NCI-H748 (cell line): ENCODE measurements at regions not wholly inside any gene's neighbourhood (a gene's known extent, or its start where the extent isn't known, plus 50 kb on each side); places are given as distances from the start of the nearest gene placed in this dataset.
A peak's percentile ranks its signal among the peaks of the same experiment; 100 is the strongest.

Experiments used
- DNase-seq: peaks from one replicate; lab custom pipeline; 2025; ENCODE audit not compliant: unreplicated experiment; lab: John Stamatoyannopoulos, UW

DNA sequence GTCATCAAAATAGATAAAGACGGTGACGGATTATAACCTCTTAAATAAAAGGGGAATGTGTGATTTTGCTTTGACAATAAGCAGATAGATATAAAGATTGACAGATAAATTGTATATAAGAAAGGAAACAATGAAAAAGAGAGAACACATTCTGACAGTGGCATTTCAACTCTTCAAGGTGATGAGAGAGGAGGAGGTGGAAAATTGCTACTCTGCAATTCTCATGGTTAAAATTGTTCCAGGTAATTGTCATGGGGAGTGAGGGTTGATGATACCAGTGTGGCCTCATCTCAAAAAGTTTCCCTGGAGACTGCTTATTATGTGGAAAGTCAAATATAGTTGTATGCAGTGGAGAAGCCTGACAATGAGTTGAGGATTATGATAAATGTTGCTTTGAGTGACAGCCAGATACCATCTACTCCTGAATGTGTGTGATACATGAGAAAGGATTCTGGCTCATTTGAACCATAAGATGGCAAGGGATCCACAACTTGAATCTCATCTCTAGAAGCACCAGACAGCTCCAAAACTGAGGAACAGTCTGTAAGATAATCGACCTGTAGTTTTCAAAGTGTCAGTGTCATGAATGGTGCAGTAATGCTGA is 1290.6 kb upstream of the CDH8 start:
- DNase-seq, result no peak

DNA sequence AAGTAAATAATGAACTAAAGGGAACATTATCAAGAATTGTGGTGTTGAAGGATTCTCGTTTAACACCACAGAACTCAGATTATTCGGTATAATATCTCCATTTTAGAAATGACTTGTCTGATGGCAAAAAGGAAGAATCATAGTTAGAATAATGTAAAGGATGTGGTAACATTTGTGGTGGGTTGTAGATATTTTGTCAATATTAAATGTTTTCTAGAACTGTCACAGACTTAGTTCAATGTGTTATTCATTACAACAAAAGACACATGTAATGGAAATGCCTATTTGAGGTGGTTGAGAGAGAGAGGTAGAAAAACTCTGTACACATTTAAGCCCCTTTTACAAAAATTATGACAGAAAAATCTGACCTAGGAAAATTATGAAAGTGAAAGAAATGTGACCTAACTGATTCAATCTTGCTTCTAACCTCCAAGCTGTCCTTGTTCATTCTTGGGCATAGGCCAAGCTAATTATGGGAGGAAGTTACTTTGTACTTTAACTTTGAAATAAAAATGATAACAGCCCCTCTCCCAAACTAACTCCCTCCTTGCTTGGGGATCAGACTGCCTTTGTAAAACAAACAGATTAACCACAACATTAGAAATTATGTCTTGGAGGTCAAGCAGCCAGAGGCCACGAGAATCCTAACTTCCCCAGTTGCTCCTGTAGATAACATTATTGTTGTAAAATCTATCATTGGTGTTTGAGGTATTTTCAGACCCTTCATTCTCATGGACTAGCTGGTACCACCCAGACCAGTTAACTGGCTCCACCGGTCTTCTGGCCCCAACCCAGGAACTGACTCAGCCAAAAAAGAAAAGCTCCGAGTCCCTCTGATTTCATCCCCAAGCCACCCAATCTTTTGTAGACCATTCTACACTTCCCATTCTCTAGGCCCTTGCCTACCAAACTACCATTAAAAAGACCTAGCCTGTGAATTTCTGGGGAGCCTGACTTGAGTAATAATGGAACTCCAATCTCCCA is 1287.8 kb upstream of the CDH8 start:
- DNase-seq, result no peak

DNA sequence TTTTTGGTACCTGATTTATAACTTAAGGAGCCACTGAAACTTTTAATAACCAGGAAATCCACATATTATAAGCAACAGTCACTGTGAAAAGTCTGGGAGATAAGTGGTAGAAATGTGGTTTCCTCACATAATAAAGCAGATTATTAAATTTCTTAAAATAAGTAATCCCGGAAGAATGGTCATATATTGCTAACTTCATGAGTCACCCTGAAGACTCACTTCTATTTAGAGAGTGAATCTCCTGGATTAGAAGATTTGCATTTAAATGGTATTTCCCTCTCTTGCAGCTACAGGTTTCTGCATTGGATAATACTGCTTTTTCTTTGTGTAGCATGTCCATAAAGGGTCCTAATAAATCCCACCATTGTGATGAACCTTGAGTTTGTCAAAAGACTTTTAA is 1286.8 kb upstream of the CDH8 start:
- DNase-seq, result no peak

DNA sequence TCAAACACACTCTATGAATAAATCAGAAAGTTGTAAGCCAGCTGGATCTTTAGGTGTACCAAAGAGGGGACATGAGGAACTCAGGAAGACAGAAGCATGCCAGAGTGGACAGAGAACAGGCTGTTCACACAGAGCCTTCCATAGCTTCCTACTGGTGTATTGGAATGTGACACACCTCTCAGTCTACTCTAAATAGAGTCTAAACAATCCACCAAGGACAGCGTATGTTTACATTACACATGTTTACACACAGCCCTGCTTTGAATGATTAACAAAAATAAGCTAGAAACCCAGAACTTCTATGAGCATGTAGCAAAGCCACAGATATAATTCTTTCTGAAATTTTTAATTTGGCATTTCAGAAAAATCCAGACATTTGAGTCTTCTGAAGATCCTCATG is 1279.0 kb upstream of the CDH8 start:
- DNase-seq, result no peak

DNA sequence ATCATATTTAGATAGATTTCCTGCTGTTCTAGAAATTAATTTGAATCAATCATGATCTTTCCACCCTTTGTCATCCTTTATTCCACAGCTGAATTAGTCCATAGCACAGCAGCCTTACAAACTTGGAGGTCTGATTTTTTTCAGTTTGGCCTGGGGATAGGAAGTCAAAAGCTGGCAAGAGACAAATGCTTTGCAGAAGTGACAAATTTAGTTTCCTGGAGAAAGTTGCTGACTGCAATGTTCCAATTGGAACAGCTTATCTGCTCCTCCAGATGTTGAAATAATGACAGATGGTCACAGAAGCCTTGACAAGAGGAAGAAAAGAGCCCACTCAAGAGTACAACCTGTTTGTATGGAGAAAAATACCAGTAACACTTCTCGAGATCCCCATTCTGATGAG is 1276.1 kb upstream of the CDH8 start:
- DNase-seq, result no peak

DNA sequence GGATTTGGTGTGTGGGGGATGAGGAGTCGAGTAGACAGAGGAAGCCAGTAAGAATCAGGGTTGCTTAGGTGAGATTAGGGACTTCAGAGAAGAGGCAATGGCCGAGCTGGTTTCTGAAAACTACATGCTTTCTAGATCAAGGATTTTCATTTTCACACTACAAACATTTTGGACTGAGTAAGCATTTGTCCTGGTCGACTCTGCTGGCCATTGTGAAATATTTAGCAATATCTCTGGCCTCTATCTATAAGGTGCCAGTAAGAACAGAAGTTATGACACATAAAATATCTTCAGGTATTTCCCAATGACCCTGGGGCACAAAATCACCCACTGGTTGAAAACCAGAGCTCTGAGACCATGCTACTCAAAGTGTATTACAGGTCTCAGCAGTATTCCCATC is 1275.1 kb upstream of the CDH8 start:
- DNase-seq, result no peak

DNA sequence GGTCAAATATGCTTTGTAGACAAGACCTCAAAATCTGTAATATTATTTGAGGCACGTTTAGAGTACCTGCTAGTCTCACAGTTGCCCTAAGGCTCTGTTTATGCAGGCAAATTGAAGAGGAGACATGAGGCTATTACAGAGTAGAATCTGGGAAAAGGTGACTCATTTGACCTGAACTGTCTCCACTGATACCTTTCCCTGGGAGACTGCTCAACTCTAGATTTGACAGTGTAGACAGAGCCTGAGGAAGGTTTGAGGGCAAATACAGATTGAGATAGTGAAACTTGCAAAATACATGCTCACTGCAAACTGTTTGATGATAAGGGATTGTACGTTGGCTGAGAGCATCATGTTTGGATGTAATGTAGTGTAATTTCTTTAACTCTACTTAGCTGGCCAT is 1266.6 kb upstream of the CDH8 start:
- DNase-seq, result no peak

DNA sequence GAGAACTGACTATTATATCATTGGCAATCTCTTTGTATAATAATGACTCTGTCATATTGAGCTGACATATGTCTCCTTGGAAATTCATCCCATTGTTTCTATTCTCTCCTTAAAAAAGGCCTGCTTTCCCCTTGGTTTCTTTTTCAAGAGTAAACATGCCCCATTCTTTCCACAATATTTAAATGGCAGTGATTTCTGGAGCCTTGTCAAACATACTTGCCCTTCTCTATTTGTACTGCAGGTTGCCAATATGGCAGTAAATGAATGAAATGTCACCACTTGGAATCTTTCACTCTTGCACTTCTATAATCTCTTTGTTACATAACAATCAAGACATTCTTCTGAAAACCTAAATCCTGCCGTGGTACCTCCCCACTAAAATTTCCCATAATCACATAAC is 1265.1 kb upstream of the CDH8 start:
- no peak for DNase-seq

DNA sequence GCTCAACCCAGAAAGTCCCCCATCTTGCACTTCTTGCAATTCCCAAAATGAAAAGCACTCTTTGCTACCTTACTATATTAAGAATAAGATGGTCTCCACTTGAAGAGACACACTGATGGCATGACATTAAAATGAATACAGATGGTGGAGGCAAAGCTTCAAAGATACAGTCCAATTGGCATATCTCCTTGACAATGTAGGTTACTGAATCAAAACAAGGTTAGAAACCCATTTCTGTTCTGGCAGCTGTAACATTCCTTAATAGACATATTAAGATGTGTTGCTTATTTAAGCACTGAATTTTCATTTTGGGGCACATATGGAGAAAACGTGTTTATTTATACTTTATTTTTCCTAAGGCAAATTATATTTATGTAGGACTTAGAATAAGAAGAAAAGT is 1262.8 kb upstream of the CDH8 start:
- no peak for DNase-seq

DNA sequence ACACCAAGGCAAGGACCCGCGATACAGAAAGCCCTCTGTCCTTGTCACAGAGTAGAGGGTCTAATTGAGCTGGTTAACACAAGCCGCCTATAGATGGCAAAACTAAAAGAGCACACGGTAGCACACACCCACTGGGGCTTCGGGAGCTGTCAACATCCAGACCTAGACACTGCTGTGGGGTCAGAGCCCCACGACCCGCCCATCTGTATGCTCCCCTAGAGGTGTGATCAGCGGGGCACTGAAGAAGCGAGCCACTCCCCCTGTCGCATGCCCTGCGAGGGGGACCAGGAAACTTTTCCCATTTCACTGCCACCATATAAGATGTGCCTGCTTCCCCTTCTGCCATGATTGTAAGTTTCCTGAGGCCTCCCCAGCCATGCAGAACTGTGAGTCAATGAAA is 1255.8 kb upstream of the CDH8 start:
- DNase-seq, result no peak

DNA sequence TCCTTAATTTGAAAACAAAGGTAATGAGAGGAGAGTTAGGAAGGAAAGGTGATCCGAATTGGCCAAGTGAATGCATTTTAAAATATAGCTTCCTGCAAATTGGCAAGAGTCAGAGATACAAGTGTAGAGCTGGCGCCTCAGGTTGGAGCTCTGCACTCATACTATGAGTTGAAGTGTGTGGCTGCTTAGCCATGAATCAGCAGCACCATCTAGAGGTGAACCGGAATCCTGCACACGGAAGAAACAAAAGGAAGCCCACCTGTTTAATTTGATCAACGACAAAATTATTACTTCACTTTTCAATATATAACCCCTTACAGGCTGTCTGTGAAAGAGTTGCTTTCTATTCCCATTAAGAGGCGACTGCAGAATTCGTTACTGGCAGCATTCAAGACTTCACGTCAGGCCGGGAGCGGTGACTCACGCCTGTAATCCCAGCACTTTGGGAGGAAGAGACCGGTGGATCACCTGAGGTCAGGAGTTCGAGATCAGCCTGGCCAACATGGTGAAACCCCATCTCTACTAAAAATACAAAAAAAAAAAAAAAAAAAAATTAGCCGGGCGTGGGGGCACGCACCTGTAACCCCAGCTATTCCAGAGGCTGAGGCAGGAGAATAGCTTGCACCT is 1253.7 kb upstream of the CDH8 start:
- DNase-seq, result peak; percentile 67

DNA sequence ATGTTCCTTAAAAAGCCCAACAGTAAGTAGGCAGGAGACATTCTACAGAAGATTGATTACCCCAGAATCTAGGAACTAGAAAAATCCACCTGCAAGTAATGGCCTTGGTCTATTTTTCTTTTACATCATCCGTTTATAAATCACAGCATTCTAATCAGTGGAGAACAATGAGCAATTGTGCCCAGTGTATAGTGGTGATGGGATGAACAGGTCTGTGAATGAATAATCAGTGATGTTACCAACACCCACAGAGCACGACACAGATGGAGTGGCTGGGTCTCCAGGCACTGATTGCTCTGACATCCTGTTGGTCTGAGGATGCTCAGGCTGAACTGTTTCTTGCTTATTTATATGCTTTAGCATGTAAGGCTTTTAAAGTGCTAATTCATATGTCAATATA is 1251.2 kb upstream of the CDH8 start:
- peak; percentile 14 for DNase-seq

DNA sequence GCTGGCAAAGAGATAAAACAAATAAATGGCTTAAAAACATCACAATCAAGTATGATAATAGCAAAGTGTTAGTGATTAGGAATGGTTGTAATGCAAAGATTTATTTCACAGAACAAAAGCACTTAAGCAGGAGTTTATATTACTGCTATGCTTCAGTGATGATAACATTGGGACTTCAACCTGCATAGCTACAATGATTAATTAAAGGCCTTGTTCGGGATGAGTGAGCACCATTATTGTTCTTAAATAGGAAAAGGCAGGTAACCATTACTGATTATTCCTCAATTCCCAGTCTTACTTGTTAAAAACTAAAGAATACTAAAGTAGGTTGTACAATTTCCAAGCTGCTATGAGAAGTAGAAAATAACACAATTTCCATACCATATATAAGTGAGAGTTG is 1247.5 kb upstream of the CDH8 start:
- DNase-seq, result peak; percentile 37

DNA sequence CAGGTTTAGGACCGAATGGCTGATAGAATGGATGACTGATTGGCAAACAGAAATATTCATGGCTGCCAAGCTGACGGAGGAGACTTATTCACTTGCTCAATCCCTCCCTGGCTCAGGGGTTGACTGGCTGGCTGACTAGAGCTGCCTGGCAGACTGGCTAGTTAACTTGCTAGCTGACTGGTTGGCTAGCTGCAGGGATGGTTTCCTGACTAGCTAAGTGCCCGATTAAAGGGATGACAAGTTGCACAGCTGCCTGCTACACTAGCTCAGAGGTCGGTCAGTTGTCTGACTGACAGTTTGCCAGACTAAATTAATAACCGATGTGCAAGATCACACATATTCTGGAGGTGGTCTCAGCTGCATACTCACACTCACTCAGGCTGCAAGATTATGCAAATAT is 1208.4 kb upstream of the CDH8 start:
- DNase-seq, result no peak

DNA sequence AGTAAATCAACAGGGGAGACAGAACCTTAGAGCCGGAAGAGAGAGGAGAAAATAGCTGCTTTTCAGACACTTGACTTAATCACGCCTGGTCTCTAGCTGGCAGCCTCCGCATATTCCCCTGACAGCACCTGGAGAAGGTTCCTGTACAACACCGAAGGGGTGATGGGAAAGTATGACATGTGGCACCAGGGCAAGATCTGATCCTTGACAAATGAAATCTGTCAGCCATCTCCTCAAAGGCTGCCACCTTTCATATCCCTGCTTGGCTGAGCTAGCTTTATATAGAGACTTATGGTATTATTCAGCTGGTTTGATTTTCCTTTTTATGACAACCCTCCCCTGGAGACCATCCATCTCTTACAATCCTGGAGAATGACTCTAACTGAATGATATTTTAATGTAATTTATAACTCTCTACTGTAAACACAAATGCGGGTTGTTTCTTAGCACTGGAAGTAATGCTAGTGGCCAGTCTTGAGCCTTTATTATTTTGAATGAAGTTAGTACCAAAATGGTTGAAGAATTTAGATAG is 1205.3 kb upstream of the CDH8 start:
- DNase-seq, result no peak

DNA sequence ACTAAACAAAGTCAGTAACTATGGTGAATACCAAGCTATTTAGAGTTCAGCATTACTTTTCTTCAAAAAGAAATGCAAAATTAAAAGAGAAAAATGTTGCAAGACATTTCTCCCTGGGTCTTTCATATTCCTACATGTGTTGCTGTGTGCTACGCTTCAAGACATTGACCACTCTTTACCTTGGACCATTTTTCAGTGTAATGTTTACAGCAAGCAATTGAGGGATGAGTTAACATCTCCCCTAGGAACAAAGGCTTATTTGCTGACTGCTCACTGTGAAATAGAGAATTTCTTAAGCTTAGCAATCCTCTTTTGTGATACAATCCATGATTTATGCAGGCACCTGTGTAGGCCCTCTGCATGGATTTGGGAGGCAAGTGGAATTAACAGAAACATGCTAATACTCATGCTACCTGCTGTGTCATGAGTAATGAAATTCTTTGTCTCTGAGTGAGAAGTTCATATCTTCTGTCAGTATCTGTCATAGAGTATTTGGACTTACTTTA is 1202.9 kb upstream of the CDH8 start:
- no peak for DNase-seq

DNA sequence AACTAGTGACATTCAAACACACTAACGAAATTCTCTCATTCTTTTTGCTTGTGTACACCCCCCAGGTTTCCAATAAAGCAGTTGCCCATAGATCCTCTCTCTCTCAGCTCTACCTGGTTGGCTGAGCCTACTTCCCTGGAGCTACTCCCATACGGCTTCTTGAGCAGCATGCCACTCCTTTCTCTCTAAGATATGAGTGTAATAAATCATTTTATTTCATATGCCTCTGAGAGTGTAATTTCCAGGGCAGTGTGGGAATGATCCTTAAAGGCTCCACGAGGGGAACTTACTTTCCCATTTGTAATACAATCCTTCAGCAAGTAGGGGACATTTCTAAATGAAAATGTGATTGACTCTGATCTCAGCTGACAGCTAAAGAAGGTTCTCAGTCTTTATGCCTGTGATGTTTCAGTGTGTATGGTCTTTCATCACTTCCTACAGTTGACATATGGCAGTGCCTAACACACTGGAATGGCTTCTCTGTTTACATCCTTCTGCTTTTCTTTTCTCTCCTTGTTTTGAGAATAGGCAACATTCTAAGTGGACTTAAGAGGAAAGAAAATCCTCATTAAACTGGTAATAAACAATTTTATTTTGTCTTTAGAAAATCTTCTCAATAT is 1194.3 kb upstream of the CDH8 start:
- DNase-seq, result no peak

DNA sequence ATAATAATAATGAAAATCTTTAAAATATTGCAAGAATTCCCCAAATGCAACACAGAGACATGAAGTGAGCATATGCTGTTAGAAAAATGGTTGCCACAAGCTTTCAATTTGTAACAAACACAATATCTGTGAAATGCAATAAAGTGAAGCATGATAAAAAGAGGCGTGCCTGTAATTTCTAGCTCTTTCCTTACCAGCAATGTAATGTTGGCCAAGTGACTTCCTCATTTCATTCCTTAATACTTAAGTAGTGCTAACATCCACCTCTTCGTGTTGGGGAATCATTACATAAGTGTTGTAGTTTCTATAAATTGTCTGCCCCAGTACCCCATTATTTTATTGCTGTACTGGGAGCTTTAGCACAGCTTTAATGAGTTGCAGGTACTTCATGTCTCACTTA is 1192.0 kb upstream of the CDH8 start:
- no peak for DNase-seq

DNA sequence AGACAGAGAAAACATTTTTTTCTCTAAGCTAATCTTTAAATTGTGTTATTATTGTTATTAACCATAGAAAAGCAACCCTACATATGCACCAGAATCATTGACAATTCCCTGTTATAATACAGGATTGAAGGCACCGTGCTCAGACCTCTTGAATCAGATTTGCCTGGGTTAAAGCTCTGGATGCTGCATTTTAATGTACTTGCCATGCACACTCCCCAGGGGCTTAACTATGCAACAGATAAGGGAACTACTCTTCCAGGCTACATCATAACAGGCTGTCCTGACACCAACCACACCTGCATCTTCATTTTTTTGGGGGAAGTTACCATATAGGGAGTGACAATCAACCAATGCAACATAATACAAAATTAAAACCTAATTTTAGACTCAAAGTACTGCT is 1187.6 kb upstream of the CDH8 start:
- no peak for DNase-seq

DNA sequence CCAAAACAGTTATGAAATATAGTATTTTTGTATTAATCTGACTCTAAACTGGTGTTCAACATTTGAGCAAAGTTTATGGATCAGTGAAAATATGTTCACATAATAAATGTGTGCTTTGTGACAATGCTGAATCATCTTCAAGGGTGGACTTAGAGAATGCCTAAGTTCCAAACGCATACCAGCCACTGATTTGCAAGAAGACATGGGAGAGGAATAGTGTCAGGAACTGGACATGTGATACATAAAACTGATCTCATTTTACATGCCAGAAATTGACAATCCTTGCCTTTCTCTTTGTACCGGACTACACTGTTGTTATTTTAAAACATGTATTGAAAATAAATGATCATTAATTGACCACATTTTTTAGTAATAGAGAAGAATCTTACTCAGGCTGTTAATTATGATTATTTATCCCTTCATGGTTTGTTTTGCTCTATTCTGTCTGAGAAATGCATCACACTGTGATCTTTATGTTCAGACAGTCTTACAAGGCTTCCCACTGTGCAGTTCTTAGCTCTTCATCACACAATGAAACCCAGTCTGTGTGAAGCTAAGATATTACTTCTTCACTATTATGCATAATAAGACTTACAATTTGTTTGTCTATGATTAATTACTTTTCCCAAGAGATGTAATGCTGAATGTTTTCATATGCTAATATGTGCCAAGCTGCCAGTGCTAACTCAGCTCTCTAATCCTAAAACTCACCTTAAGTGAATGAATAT is 1180.6 kb upstream of the CDH8 start:
- DNase-seq, result no peak

DNA sequence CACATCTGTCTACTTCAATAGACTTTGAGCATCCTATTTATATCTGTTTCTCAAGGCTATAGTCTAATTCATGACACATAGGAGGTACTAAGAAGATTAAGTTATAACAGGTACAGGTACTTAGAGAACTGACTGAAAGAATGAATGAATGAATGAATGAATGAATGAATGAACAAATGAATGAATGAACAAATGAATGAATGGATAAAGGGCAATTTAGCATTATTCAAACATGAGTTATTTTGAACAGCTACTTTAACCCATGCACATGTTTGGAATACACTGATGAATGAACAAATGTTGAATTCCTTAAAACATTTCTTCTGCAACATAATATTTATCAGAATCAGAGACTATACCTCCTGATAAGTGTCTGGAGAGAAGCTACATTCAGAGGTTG is 1165.6 kb upstream of the CDH8 start:
- DNase-seq, result no peak
